Stimulated activated naive CD8-positive, alpha-beta T cell treated with anti-CD3 and anti-CD28 coated beads, Interleukin-15, amount 100 ng/mL, for 72 hours (primary cell): ENCODE measurements at regions not wholly inside any gene's neighbourhood (a gene's known extent, or its start where the extent isn't known, plus 50 kb on each side); places are given as distances from the start of the nearest gene placed in this dataset.

ENCODE experiments used
- ATAC-seq: fragments of 150-1000 bp; cut with Tn5 transposase; 2 replicates; pipeline ENCODE4 v1.10.0; 2021; ENCODE audit warnings: mild to moderate bottlenecking, moderate library complexity
- DNase-seq, 2 donors: peaks; one replicate each; pipeline ENCODE4 v3.0.0; 2021 to 2022
- H3K27ac Mint-ChIP-seq, 2 donors: one replicate each; pipeline ENCODE4 v1.8.0; 2022; ENCODE audit warnings: mild to moderate bottlenecking in 2 of 2, mixed read lengths in 2 of 2, moderate library complexity in 2 of 2
- H3K27me3 Mint-ChIP-seq: one replicate; pipeline ENCODE4 v1.8.0; 2022; ENCODE audit warnings: mixed read lengths
- H3K4me1 Mint-ChIP-seq: one replicate; pipeline ENCODE4 v1.8.0; 2022; ENCODE audit warnings: mild to moderate bottlenecking, mixed read lengths
- H3K4me3 Mint-ChIP-seq, 2 donors: one replicate each; pipeline ENCODE4 v1.8.0; 2022; ENCODE audit warnings: mild to moderate bottlenecking in 2 of 2, mixed read lengths in 2 of 2, moderate library complexity in 1 of 2
- H3K9me3 Mint-ChIP-seq, 2 donors: one replicate each; pipeline ENCODE4 v1.8.0; 2022; ENCODE audit warnings: mixed read lengths in 2 of 2

DNA sequence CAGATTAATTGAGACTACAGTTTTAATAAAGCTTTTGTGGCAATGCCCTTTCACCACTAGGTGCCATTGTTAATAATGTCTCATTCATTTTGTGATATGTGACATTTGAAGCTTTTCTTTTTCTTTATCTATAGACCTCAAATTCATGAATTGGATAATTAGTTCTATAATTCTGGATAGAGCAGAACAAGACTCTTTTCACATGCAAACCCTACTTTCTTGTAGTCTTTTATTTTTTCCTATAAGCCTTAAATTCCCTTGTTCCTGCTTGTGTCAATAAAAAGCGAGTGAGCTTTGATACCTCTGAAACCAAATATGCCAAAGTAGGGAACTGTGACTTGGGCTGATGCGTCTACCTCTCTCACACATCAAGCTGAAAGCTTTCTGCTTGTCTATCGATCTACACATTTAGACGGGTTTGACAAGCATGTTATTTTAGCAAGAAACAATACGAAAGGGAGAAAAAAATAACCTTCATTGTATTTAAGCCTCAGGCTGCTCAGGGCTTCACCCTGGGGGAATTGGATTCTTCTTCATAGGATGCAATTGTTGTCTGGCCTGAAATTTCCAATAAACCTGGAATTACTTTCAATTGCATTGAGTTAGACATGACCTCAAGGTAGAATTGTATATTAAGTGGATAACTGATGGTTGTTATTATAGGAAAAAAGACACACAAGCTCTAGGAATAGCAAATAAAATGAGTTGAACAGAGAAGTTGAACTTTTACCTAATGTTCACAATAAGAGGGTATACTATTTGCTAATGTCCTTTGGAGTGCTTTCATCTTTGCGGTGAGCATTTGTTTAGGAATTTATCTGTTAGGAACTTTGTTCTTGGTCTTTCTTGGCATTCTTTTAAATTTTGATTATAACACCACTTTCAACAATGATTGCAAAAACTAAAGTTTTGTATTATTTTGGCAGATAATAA lies 1150.2 kb upstream of the PCDH9 start:
- Mint-ChIP-seq H3K9me3 (peaks cover 13 to 18% of the 10 kb centered on the region in 2 donors), H3K4me1 (no peaks in the 10 kb centered on the region), H3K27me3 (no peaks in the 10 kb centered on the region), H3K27ac (no peak overlapping the region), H3K4me3 (no peak overlapping the region)
- ATAC-seq: no peak
- no peak for DNase-seq

DNA sequence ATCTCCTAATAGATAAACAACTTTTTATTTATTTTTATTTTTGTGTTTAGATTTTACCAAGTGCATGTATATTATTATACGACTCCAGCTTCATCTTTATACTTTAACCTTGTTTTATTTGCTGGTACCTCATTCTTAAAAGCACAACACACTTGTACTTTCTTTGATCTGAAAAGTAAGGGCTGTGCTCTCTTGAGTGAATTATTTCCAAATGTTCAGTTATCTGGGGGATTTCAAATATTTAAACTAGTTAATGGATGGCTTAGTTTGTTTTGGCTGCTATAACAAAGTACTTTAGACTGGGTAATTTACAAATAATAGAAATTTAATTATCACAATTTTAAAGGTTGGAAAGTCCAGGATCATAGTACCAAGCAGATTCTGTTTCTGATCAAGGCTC lies 1148.2 kb upstream of the PCDH9 start:
- Mint-ChIP-seq H3K4me3 (no peak overlapping the region), H3K27ac (no peak overlapping the region), H3K27me3 (no peaks in the 10 kb centered on the region), H3K9me3 (peaks cover 13 to 18% of the 10 kb centered on the region in 2 donors), H3K4me1 (no peaks in the 10 kb centered on the region)
- no peak for ATAC-seq
- no peak for DNase-seq

DNA sequence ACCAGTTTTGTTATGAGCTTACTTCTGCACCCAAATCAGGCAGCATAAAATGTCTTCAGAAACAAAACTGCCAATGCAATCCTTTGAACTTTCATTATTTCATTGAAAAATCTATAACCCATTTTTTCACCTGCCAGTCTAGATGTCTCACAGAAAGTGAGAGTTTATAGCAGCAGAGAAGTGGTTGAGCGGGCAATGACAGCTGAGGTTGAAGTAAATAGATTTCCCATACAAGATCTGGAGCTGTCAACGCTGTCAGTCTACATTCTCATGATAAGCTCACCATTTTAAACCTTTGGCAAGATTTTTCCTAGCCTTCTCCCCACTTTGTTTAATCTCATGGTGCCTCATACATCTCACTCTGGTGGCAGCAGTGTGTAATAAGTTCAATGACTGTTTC lies 1144.9 kb upstream of the PCDH9 start:
- Mint-ChIP-seq H3K27me3 (no peaks in the 10 kb centered on the region), H3K4me3 (no peak overlapping the region), H3K9me3 (peaks cover 19 to 26% of the 10 kb centered on the region in 2 donors), H3K4me1 (no peaks in the 10 kb centered on the region), H3K27ac (no peak overlapping the region)
- DNase-seq (no peak), ATAC-seq (no peak)

- Mint-ChIP-seq H3K27ac (no peak overlapping the region), H3K4me3 (no peak overlapping the region), H3K27me3 (no peaks in the 10 kb centered on the region), H3K9me3 (peaks cover 13 to 25% of the 10 kb centered on the region in 2 donors), H3K4me1 (no peaks in the 10 kb centered on the region)
- no peak for DNase-seq
- ATAC-seq: no peak
These were observed 1139.6 kb upstream of the PCDH9 start for GRCh38 chr13:68369739-68370138.

DNA sequence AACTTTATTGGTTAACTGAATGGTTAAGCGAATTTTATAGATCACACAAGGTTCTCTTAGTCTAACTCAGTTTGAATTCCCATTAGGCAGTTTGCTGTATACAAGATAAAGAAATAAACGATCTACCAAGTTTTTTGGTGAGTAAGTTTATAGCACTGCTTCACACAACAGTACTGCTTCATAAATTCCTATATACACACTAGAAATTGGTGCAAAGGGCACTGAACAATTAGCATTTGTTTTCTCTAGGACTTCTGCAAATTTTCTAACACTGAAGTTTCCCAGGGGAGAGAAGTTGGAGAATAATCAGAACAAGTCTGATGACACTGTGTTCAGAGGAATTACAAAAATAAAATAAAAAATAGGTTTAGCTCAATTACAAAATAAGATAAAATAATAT lies 1138.8 kb upstream of the PCDH9 start:
- H3K27me3 Mint-ChIP-seq: no peaks in the 10 kb centered on the region
- H3K27ac Mint-ChIP-seq: no peak overlapping the region
- DNase-seq (no peak), ATAC-seq (no peak)
- no peak overlapping the region for H3K4me3 Mint-ChIP-seq
- peaks cover 19 to 33% of the 10 kb centered on the region in 2 donors for H3K9me3 Mint-ChIP-seq
- H3K4me1 Mint-ChIP-seq: no peaks in the 10 kb centered on the region

GRCh38 chr13:68359105-68359504 lies 1129.0 kb upstream of the PCDH9 start:
- no peaks in the 10 kb centered on the region for H3K27me3 Mint-ChIP-seq
- H3K4me1 Mint-ChIP-seq: no peaks in the 10 kb centered on the region
- no peak overlapping the region for H3K4me3 Mint-ChIP-seq
- H3K27ac Mint-ChIP-seq: no peak overlapping the region
- DNase-seq: no peak
- ATAC-seq: no peak
- peaks cover 5 to 10% of the 10 kb centered on the region in 2 donors for H3K9me3 Mint-ChIP-seq

GRCh38 chr13:68358294-68358705 lies 1128.2 kb upstream of the PCDH9 start:
- Mint-ChIP-seq H3K4me3 (no peak overlapping the region), H3K27ac (no peak overlapping the region), H3K4me1 (no peaks in the 10 kb centered on the region), H3K9me3 (peaks cover 3 to 7% of the 10 kb centered on the region in 2 donors), H3K27me3 (no peaks in the 10 kb centered on the region)
- ATAC-seq (no peak), DNase-seq (no peak)

DNA sequence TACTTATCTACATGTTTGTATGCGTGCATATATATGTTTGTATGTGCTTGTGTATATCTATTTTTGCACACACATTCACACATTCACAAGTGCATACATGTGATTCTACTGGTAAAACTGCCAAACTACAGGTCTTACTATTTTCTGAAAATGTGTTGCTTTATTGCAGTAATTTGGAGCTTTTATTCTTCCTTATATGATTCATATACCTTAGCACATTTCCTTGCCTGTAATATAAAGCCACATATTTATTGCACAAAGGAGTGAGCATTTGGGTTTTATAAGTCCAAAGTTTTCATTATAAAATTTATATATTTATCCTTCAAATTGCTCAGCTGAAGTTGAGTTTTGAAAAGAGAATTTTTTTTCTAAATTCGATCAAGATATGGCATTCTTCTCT lies 1120.4 kb upstream of the PCDH9 start:
- H3K4me3 Mint-ChIP-seq: no peak overlapping the region
- no peak overlapping the region for H3K27ac Mint-ChIP-seq
- ATAC-seq: no peak
- H3K9me3 Mint-ChIP-seq: peaks cover 12 to 20% of the 10 kb centered on the region in 2 donors
- no peaks in the 10 kb centered on the region for H3K4me1 Mint-ChIP-seq
- no peak for DNase-seq
- H3K27me3 Mint-ChIP-seq: no peaks in the 10 kb centered on the region

GRCh38 chr13:68347220-68347619 lies 1117.1 kb upstream of the PCDH9 start:
- Mint-ChIP-seq H3K27ac (no peak overlapping the region), H3K4me1 (no peaks in the 10 kb centered on the region)
- ATAC-seq: no peak

GRCh38 chr13:68345963-68346531 lies 1115.9 kb upstream of the PCDH9 start:
- Mint-ChIP-seq H3K9me3 (peaks cover 15 to 28% of the 10 kb centered on the region in 2 donors), H3K27ac (no peak overlapping the region), H3K4me3 (no peak overlapping the region), H3K4me1 (no peaks in the 10 kb centered on the region), H3K27me3 (no peaks in the 10 kb centered on the region)
- ATAC-seq: no peak
- no peak for DNase-seq

More at GRCh38 chr13:68347220-68347619, 1117.1 kb upstream of the PCDH9 start:
- H3K4me3 Mint-ChIP-seq: no peak overlapping the region
- H3K27me3 Mint-ChIP-seq: no peaks in the 10 kb centered on the region
- no peak for DNase-seq
- peaks cover 13 to 26% of the 10 kb centered on the region in 2 donors for H3K9me3 Mint-ChIP-seq

GRCh38 chr13:68323124-68323523 lies 1093.0 kb upstream of the PCDH9 start:
- Mint-ChIP-seq H3K27me3 (no peaks in the 10 kb centered on the region), H3K4me3 (no peak overlapping the region), H3K4me1 (no peaks in the 10 kb centered on the region), H3K27ac (no peak overlapping the region), H3K9me3 (peaks cover 13 to 34% of the 10 kb centered on the region in 2 donors)
- DNase-seq (no peak), ATAC-seq (no peak)

- DNase-seq: no peak
- no peak overlapping the region for H3K4me3 Mint-ChIP-seq
These were observed 1089.2 kb upstream of the PCDH9 start for GRCh38 chr13:68319384-68319783.

DNA sequence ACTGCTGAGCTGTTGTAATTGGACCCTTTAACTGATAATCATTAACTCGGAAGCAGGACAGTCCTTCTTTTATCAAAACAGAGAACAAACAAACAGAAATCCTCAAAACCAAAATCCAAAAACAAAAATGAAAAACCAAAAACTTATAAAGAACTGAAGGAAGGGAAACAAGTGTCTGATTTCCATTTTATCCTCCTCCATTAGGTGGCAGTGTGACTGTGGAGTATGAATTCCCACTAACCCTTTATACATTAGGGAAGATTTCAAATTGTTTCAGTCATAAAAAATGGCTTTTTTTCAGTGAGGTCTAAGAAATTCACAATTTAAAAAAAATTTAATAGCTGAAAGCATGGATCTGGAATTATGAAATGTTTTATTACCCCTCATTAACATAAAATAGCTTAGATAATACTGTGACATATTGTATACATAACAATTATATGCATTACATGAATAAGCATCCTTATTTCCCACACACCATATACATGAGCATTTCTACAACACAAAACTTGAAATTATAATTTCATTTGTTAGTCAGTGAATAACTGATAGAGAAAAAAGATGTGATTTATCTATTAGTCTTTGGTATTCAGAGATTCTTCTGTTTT lies 1074.3 kb upstream of the PCDH9 start:
- Mint-ChIP-seq H3K27ac (no peak overlapping the region), H3K27me3 (no peaks in the 10 kb centered on the region), H3K4me3 (no peak overlapping the region), H3K4me1 (no peaks in the 10 kb centered on the region), H3K9me3 (peaks cover 13 to 19% of the 10 kb centered on the region in 2 donors)
- DNase-seq: no peak
- no peak for ATAC-seq

More at GRCh38 chr13:68319384-68319783, 1089.2 kb upstream of the PCDH9 start:
- no peaks in the 10 kb centered on the region for H3K27me3 Mint-ChIP-seq
- no peak for ATAC-seq
- no peaks in the 10 kb centered on the region for H3K4me1 Mint-ChIP-seq
- H3K27ac Mint-ChIP-seq: no peak overlapping the region
- peaks cover 35 to 50% of the 10 kb centered on the region in 2 donors for H3K9me3 Mint-ChIP-seq

DNA sequence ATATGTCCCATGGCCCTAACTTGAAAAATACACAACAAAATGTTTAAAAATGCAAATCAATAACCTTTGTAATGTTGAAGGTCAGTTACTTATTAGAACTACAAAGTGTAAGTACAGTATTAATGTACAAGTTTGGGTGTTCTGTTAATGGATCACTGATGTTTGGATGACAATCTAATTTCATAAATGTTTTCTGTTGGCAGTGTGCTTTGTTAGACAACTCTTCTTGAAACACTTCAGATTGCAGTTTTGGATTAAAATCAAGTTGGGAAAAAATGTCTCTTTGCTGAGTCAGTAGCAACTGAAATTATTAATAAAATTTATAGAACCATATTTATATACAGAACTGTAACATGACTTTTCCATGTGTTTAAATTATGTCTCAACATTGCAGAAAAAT lies 1063.5 kb upstream of the PCDH9 start:
- DNase-seq (no peak), ATAC-seq (no peak)
- Mint-ChIP-seq H3K4me3 (no peak overlapping the region), H3K4me1 (no peaks in the 10 kb centered on the region), H3K9me3 (no peaks in the 10 kb centered on the region), H3K27me3 (no peaks in the 10 kb centered on the region), H3K27ac (no peak overlapping the region)

- Mint-ChIP-seq H3K27ac (no peak overlapping the region), H3K9me3 (no peaks in the 10 kb centered on the region), H3K27me3 (no peaks in the 10 kb centered on the region), H3K4me1 (no peaks in the 10 kb centered on the region), H3K4me3 (no peak overlapping the region)
- DNase-seq (no peak), ATAC-seq (no peak)
These were observed 1062.5 kb upstream of the PCDH9 start for GRCh38 chr13:68292601-68293000.

DNA sequence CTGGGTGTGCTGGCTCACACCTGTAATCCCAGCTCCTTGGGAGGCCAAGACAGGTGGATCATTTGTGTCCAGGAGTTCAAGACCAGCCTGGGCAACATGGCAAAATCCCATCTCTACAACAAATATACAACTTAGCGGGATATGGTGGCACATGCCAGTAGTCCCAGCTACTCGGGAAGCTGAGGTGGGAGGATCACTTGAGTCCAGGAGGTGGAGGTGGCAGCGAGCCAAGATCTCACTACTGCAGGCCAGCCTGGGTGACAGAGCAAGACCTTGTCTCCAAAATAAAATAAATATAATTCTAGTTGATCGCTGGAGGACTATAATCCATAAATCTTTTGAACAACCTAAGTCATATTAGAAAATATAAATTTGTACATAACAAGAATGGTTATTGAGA lies 1061.5 kb upstream of the PCDH9 start:
- no peaks in the 10 kb centered on the region for H3K4me1 Mint-ChIP-seq
- H3K27ac Mint-ChIP-seq: no peak overlapping the region
- ATAC-seq (no peak), DNase-seq (no peak)
- H3K27me3 Mint-ChIP-seq: no peaks in the 10 kb centered on the region
- peaks cover 0 to 2% of the 10 kb centered on the region in 2 donors for H3K9me3 Mint-ChIP-seq
- no peak overlapping the region for H3K4me3 Mint-ChIP-seq
